Retinal pigment epithelial cell (primary cell): ENCODE measurements at regions not wholly inside any gene's neighbourhood (a gene's known extent, or its start where the extent isn't known, plus 50 kb on each side); places are given as distances from the start of the nearest gene placed in this dataset.

ENCODE experiments used
- DNase-seq: peaks from one replicate; pipeline ENCODE4 v3.0.0-alpha.2; 2010; ENCODE audit warnings: low read depth
- H3K4me3 ChIP-seq: 2 replicates; pipeline ENCODE4 v1.5.1; 2011; ENCODE audit warnings: mild to moderate bottlenecking, low read length, control low read depth, moderate library complexity
- TF ChIP-seq, protein P1 (sequence below): conservative IDR thresholded peaks from 2 replicates; pipeline ENCODE4 v1.5.1; 2011; ENCODE audit warnings: low read depth, low read length, control low read depth, inconsistent platforms

DNA sequence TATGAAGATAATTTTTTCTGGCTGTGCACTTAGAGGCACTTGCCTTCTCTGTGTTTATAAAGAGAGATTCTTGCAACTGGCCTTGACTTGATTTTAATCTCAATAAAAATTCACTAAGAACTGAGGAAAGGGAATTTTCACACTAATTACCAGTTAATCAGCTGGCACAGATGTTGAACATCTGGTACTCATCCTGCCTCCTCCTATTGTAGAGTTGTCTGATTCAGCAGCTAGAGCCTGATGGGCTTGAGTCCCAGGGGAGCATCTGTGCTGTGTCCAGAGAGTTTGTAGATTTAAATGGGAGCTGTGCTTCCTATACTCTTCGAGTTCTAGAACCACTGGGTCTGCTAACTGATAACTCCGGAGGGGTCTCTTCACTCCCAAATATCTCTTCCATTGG lies 50.7 kb upstream of the ADRA1D start:
- no peak overlapping the region for H3K4me3 ChIP-seq
- DNase-seq, result no peak
- TF ChIP-seq, protein P1, sequence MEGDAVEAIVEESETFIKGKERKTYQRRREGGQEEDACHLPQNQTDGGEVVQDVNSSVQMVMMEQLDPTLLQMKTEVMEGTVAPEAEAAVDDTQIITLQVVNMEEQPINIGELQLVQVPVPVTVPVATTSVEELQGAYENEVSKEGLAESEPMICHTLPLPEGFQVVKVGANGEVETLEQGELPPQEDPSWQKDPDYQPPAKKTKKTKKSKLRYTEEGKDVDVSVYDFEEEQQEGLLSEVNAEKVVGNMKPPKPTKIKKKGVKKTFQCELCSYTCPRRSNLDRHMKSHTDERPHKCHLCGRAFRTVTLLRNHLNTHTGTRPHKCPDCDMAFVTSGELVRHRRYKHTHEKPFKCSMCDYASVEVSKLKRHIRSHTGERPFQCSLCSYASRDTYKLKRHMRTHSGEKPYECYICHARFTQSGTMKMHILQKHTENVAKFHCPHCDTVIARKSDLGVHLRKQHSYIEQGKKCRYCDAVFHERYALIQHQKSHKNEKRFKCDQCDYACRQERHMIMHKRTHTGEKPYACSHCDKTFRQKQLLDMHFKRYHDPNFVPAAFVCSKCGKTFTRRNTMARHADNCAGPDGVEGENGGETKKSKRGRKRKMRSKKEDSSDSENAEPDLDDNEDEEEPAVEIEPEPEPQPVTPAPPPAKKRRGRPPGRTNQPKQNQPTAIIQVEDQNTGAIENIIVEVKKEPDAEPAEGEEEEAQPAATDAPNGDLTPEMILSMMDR, result no peak

DNA sequence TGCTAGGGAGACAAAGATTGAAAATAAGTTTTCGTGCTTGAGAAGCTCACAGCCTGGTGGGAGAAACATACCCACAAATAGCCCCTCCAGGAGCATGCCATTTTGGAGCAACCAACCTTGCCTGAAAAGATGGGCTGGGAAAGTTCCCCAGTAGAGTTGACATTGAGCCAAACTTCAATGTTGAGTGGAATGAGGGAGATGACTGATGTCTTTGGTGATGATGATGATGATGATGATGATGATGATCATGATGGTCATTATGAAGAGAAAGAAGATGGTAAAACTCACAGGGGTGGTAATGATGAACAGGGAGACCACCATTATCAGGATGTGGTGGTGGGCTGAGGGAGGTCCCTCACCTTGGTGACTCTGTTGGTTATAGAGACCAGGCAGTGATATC lies 50.1 kb upstream of the ADRA1D start:
- DNase-seq, result no peak
- TF ChIP-seq, protein P1, result no peak

More for the DNA sequence above, 50.1 kb upstream of the ADRA1D start:
- H3K4me3 ChIP-seq, result no peak overlapping the region
